ENCODE measurements at regions not wholly inside any gene's neighbourhood (a gene's known extent, or its start where the extent isn't known, plus 50 kb on each side); places are given as distances from the start of the nearest gene placed in this dataset.

DNA sequence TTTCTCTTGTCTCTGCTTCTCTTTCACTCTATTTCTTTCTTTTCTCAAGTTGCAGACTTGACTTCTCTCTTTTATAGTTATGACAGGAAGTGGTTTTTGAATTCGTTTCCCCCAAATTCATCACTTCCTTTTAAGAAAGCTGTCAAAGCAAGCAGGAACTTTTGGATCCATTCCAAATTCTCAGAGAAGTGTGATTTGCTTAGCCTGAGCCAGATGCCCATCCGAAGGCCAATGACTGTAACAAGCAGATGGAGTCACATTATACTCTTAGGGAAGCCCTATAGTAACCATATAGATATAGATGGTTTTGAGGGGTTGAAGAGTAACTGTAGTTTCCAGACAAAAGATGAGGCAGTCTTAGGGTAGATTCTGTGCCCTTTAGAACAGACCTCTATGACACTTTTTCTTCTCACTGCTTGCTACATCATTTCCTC is 592.0 kb upstream of the KCNMB2 start:
- Histone ChIP-seq H3K27me3 (no peaks in the 10 kb centered on the region), H3K4me3 (no peak overlapping the region), H3K27ac (no peak overlapping the region), H3K9me3 (no peaks in the 10 kb centered on the region), H3K36me3 (no peaks in the 10 kb centered on the region), H3K4me1 (peaks cover 0 to 8% of the 10 kb centered on the region in 2 donors)
- intact Hi-C loops (cut with DNase I) = no loop called here
- no peak for DNase-seq (ENCODE audit: low spot score in 2 of 2)
- TF ChIP-seq, protein P1, sequence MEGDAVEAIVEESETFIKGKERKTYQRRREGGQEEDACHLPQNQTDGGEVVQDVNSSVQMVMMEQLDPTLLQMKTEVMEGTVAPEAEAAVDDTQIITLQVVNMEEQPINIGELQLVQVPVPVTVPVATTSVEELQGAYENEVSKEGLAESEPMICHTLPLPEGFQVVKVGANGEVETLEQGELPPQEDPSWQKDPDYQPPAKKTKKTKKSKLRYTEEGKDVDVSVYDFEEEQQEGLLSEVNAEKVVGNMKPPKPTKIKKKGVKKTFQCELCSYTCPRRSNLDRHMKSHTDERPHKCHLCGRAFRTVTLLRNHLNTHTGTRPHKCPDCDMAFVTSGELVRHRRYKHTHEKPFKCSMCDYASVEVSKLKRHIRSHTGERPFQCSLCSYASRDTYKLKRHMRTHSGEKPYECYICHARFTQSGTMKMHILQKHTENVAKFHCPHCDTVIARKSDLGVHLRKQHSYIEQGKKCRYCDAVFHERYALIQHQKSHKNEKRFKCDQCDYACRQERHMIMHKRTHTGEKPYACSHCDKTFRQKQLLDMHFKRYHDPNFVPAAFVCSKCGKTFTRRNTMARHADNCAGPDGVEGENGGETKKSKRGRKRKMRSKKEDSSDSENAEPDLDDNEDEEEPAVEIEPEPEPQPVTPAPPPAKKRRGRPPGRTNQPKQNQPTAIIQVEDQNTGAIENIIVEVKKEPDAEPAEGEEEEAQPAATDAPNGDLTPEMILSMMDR (IDR thresholded peaks at IDR 0.05) = no peak

DNA sequence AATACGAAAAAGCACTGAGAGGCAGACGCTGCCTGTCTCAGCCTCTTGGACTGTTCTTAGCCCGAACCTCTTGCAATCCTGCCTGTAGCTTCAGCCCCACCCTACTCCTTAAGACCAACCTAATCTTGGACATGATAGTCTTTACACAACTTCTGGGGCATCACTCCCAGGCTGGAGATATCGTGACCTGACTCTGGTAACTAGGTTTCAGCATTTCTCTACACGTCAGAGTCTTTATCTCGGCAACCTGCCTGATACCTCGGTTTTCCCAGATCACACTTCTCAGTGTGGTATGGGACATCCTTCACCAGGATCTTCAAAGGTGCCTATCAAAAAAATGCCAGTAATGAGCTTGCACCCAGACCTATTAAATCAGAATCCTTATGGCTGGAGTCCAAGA is 590.2 kb upstream of the KCNMB2 start:
- TF ChIP-seq, protein P1 (IDR thresholded peaks at IDR 0.05) = no peak
- Histone ChIP-seq H3K4me3 (no peak overlapping the region), H3K27me3 (no peaks in the 10 kb centered on the region), H3K36me3 (no peaks in the 10 kb centered on the region), H3K27ac (no peak overlapping the region), H3K9me3 (no peaks in the 10 kb centered on the region), H3K4me1 (peaks cover 0 to 8% of the 10 kb centered on the region in 2 donors)
- intact Hi-C loops (cut with DNase I) = no loop called here
- no peak for DNase-seq (ENCODE audit: low spot score in 2 of 2)

DNA sequence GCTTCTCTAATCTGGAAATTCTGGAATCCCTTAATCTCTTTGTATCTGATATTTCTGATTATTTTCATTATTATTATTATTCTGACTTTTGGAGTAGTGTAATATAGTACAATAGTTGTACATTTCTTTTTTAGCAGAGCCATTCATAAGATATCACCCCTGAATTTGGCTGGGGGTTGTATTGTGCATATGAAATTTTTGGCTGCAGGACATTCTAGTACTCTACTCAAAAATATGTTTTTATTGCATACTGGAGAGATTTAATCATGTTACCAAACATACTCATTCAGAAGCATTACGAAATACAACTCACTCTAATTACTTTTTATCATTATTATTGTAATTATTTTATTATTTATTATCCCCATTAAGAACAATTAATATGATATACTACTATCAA is 589.7 kb upstream of the KCNMB2 start:
- Histone ChIP-seq H3K27ac (no peak overlapping the region), H3K9me3 (no peaks in the 10 kb centered on the region), H3K27me3 (no peaks in the 10 kb centered on the region), H3K4me1 (peaks cover 0 to 8% of the 10 kb centered on the region in 2 donors), H3K36me3 (no peaks in the 10 kb centered on the region), H3K4me3 (no peak overlapping the region)
- DNase-seq (ENCODE audit: low spot score in 2 of 2) = no peak
- TF ChIP-seq, protein P1 (IDR thresholded peaks at IDR 0.05) = no peak
- intact Hi-C loops (cut with DNase I) = no loop called here

DNA sequence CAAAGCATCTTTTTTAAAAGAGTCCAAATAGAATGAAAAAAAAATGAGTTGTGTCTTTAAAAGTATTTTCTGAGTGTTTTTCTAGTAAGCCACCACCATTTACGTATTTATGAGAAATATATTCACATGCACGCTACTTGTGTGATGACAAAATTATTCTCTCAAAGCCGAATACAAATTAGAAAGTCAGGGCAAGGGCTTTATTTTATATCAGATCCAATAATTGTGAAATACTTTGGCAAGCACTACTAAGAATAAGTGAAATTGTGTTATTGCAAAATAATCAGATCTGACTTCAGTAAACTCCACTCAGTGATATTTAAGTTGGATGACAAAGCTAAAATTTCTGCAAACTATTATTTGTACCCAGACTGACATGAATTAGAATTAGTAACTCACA is 589.3 kb upstream of the KCNMB2 start:
- no peak overlapping the region for H3K4me3 ChIP-seq
- intact Hi-C loops (cut with DNase I) = no loop called here
- no peak overlapping the region for H3K27ac ChIP-seq
- no peaks in the 10 kb centered on the region for H3K27me3 ChIP-seq
- H3K4me1 ChIP-seq = peaks cover 0 to 8% of the 10 kb centered on the region in 2 donors
- TF ChIP-seq, protein P1 (IDR thresholded peaks at IDR 0.05) = no peak
- no peak for DNase-seq (ENCODE audit: low spot score in 2 of 2)
- no peaks in the 10 kb centered on the region for H3K9me3 ChIP-seq
- H3K36me3 ChIP-seq = no peaks in the 10 kb centered on the region

DNA sequence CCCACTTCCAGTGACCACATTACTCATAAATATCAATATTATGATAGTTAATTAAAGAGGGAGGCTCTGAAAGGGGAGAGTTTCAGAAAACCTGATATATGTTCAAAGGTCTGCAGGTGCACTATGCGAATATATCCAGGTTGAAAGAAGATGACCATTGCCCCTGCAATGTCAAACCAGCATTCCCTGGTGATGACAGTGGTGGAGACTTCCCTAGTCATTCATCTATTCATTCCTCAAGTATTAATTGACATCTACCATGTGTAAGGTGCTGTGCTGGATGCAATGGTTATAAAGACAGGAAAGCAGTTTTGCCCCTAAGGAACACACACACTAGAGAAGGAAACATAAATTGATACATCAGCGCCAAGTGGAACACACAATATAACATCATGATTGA is 588.3 kb upstream of the KCNMB2 start:
- Histone ChIP-seq H3K4me1 (peaks cover 0 to 8% of the 10 kb centered on the region in 2 donors), H3K4me3 (no peak overlapping the region), H3K9me3 (no peaks in the 10 kb centered on the region), H3K36me3 (no peaks in the 10 kb centered on the region), H3K27me3 (no peaks in the 10 kb centered on the region), H3K27ac (no peak overlapping the region)
- DNase-seq (ENCODE audit: low spot score in 2 of 2) = no peak
- TF ChIP-seq, protein P1 (IDR thresholded peaks at IDR 0.05) = no peak
- intact Hi-C loops (cut with DNase I) = no loop called here

Measured in ascending aorta (tissue), 2 donors.